ENCODE measurements at regions not wholly inside any gene's neighbourhood (a gene's known extent, or its start where the extent isn't known, plus 50 kb on each side); places are given as distances from the start of the nearest gene placed in this dataset.

DNA sequence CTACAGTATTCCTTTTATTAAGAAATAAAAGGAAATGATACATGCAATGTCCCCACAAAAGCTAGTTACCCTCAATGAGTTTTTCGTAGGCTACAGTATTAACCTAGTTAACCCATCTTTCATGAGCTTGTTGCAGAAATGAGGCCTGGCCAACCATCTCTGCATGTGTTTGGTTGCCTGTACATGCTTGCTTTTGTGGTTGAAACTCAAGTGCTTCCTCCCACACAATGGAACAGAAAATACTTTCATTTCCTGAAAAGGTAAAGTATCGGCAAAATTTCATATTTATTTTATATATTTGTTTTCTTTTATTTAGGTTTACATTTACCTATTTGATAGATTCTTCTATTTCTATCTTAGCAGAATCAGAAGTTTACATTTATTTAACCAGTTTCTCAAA lies 214.6 kb upstream of the FAM241A start:
- Histone ChIP-seq H2AFZ (replicated peaks; ENCODE audit: low read length, poor library complexity) (no peak overlapping the region), H3K9me1 (ENCODE audit: insufficient read depth, low read length) (no peaks in the 10 kb centered on the region), H2BK120ac (ENCODE audit: low read depth, low read length) (no peak overlapping the region), H3K23ac (ENCODE audit: low read depth, low read length) (no peak overlapping the region), H3K36me3 (ENCODE audit: control insufficient read depth, insufficient read depth, low read length) (no peaks in the 10 kb centered on the region), H3K27ac (ENCODE audit: insufficient read depth, low read length) (no peak overlapping the region), H2AK5ac (ENCODE audit: low read depth, low read length) (no peak overlapping the region), H3K4ac (ENCODE audit: low read depth, low read length) (no peak overlapping the region), H3K4me2 (ENCODE audit: low read depth, low read length) (no peak overlapping the region), H2BK5ac (ENCODE audit: low read depth, low read length, poor library complexity, severe bottlenecking) (no peak overlapping the region), H3K14ac (replicated peaks; ENCODE audit: low read depth, low read length) (no peak overlapping the region), H2BK20ac (ENCODE audit: low read depth, low read length) (no peak overlapping the region), H3K9ac (ENCODE audit: low read depth, low read length) (no peak overlapping the region), H3K4me3 (ENCODE audit: insufficient read depth, low read depth, low read length) (no peak overlapping the region), H4K91ac (ENCODE audit: insufficient read depth, low read depth, low read length) (no peak overlapping the region), H2BK15ac (ENCODE audit: low read depth, low read length) (no peak overlapping the region), H3K9me3 (ENCODE audit: control insufficient read depth, insufficient read depth, low read length) (no peaks in the 10 kb centered on the region), H3K27me3 (ENCODE audit: control insufficient read depth, insufficient read depth, low read length) (no peaks in the 10 kb centered on the region), H3K79me1 (ENCODE audit: low read depth in 1 of 2, low read length in 2 of 2) (no peaks in the 10 kb centered on the region), H3K56ac (ENCODE audit: extremely low read depth, insufficient read depth, low read length) (no peak overlapping the region), H4K8ac (ENCODE audit: low read depth in 2 of 2, low read length in 2 of 2) (no peak overlapping the region), H3K4me1 (ENCODE audit: control insufficient read depth, insufficient read depth, low read length) (no peaks in the 10 kb centered on the region), H4K20me1 (ENCODE audit: insufficient read depth, low read length) (no peaks in the 10 kb centered on the region), H2AK9ac (replicated peaks; ENCODE audit: low read depth, low read length, poor library complexity) (no peak overlapping the region), H4K5ac (ENCODE audit: low read depth, low read length) (no peak overlapping the region), H3K18ac (ENCODE audit: low read depth, low read length) (no peak overlapping the region)
- intact Hi-C loops (cut with micrococcal nuclease) (no loop called here), dilution Hi-C loops (cut with HindIII; ENCODE audit: low sequenced_read_pairs, unreplicated experiment) (no loop called here), in situ Hi-C loops (cut with MboI; ENCODE audit: low sequenced_read_pairs) (no loop called here)
- WGBS, 2 experiments (ENCODE audit: extremely low coverage in 2 of 2, insufficient read length in 1 of 2), result no CpG with 5 or more reads among the region's 2 CpGs
- DNase-seq (no peak), ATAC-seq (ENCODE audit: low read depth) (no peak)
- CTCF ChIA-PET, result no interaction called here
- BruUV-seq (replicated peaks), result no TSS peak
- TF ChIP-seq FOS (IDR thresholded peaks at IDR 0.05; ENCODE audit: low read depth, low read length), result no peak
- TF ChIP-seq RAD21 (IDR thresholded peaks at IDR 0.05; ENCODE audit: low read length), result no peak
- TF ChIP-seq RFX5 (IDR thresholded peaks at IDR 0.05; ENCODE audit: low read depth, low read length), result no peak
- no peak for TF ChIP-seq SMC3 (IDR thresholded peaks at IDR 0.05; ENCODE audit: low read depth, low read length)
- POLR2A ChIA-PET (ENCODE audit: unreplicated experiment), result no interaction called here

Data from IMR-90 (cell line).